OCI-LY7 (cell line): ENCODE measurements at regions not wholly inside any gene's neighbourhood (a gene's known extent, or its start where the extent isn't known, plus 50 kb on each side); places are given as distances from the start of the nearest gene placed in this dataset.
A peak's percentile ranks its signal among the peaks of the same experiment; 100 is the strongest.

Experiments
- BruUV-seq: library from RNA; stranded (reverse); fragments of 400-500 nt; replicated peaks from 2 replicates; lab custom pipeline; 2021; lab: Mats Ljungman, UMichigan
- CTCF ChIA-PET: fragments of 300-600 bp; sonication (Branson Sonifier 250); formaldehyde crosslinking; loops from one replicate; lab custom pipeline; 2022; ENCODE audit warnings: antibody characterized with exemption; ENCODE audit not compliant: unreplicated experiment; lab: Charles Lee
- POLR2A ChIA-PET: fragments of 300-600 bp; sonication (Branson Sonifier 250); formaldehyde crosslinking; loops from one replicate; lab custom pipeline; 2022; ENCODE audit warnings: antibody characterized with exemption; lab: Charles Lee
- DNase-seq: peaks from one replicate; pipeline ENCODE4 v3.0.0-alpha.2; 2015; ENCODE audit warnings: low spot score
- H2AFZ ChIP-seq: fragments of 200-600 bp; sonication (generic), shearing (Covaris generic); 2 replicates; pipeline ENCODE4 v1.6.1; 2014; ENCODE audit warnings: mild to moderate bottlenecking, antibody characterized with exemption, low read length, moderate library complexity
- H3K27ac ChIP-seq: fragments of 200-600 bp; sonication (generic); 2 replicates; pipeline ENCODE4 v1.5.1; 2014; ENCODE audit warnings: mixed run types, low read depth, mild to moderate bottlenecking, moderate library complexity, low read length, inconsistent platforms; ENCODE audit not compliant: poor library complexity, severe bottlenecking
- H3K36me3 ChIP-seq: fragments of 200-600 bp; sonication (generic); 2 replicates; pipeline ENCODE4 v1.6.1; 2014; ENCODE audit warnings: mild to moderate bottlenecking, antibody characterized with exemption, low read length, moderate library complexity, mixed read lengths; ENCODE audit not compliant: insufficient read depth
- H3K4me1 ChIP-seq: fragments of 200-600 bp; sonication (generic); 2 replicates; pipeline ENCODE4 v1.5.1; 2014; ENCODE audit warnings: mild to moderate bottlenecking, low read length; ENCODE audit not compliant: insufficient read depth, poor library complexity, severe bottlenecking
- H3K4me2 ChIP-seq: fragments of 200-600 bp; sonication (generic); 2 replicates; pipeline ENCODE4 v1.6.1; 2014; ENCODE audit warnings: mild to moderate bottlenecking, low read length
- H3K4me3 ChIP-seq: fragments of 200-600 bp; sonication (generic); 2 replicates; pipeline ENCODE4 v1.5.1; 2014; ENCODE audit warnings: mild to moderate bottlenecking, low read depth, low read length; ENCODE audit not compliant: poor library complexity, severe bottlenecking
- H3K79me2 ChIP-seq: fragments of 200-600 bp; sonication (generic); 2 replicates; pipeline ENCODE4 v1.6.1; 2016; ENCODE audit warnings: low read depth, mild to moderate bottlenecking, low read length, moderate library complexity, mixed read lengths; ENCODE audit not compliant: insufficient read depth
- H3K9me2 ChIP-seq: fragments of 200-600 bp; sonication (generic); 2 replicates; pipeline ENCODE4 v1.6.1; 2016; ENCODE audit warnings: mild to moderate bottlenecking, low read length, mixed read lengths; ENCODE audit not compliant: insufficient read depth
- H3K9me3 ChIP-seq: fragments of 200-600 bp; sonication (generic); 2 replicates; pipeline ENCODE4 v1.6.1; 2014; ENCODE audit warnings: mild to moderate bottlenecking, mixed run types, low read length, mixed read lengths
- H4K20me1 ChIP-seq: fragments of 200-600 bp; sonication (generic); 2 replicates; pipeline ENCODE4 v1.6.1; 2014; ENCODE audit warnings: mild to moderate bottlenecking, antibody characterized with exemption, low read length, moderate library complexity, mixed read lengths; ENCODE audit not compliant: insufficient read depth
- CTCF ChIP-seq: fragments of 200-600 bp; sonication (generic); conservative IDR thresholded peaks from 2 replicates; pipeline ENCODE4 v1.5.1; 2014; ENCODE audit warnings: mild to moderate bottlenecking, antibody characterized with exemption, low read length, moderate library complexity, mixed read lengths
- EZH2phosphoT487 ChIP-seq: fragments of 200-600 bp; sonication (generic); IDR thresholded peaks from 2 replicates; pipeline ENCODE4 v1.6.1; 2018; ENCODE audit warnings: low read depth, borderline replicate concordance, mild to moderate bottlenecking, mixed run types, antibody characterized with exemption, low read length, moderate library complexity, mixed read lengths
- intact Hi-C: fragments of 100-400 bp; cut with micrococcal nuclease; formaldehyde crosslinking; loops from one replicate; pipeline ENCODE4 v1.10.0; 2022; ENCODE audit not compliant: unreplicated experiment

DNA sequence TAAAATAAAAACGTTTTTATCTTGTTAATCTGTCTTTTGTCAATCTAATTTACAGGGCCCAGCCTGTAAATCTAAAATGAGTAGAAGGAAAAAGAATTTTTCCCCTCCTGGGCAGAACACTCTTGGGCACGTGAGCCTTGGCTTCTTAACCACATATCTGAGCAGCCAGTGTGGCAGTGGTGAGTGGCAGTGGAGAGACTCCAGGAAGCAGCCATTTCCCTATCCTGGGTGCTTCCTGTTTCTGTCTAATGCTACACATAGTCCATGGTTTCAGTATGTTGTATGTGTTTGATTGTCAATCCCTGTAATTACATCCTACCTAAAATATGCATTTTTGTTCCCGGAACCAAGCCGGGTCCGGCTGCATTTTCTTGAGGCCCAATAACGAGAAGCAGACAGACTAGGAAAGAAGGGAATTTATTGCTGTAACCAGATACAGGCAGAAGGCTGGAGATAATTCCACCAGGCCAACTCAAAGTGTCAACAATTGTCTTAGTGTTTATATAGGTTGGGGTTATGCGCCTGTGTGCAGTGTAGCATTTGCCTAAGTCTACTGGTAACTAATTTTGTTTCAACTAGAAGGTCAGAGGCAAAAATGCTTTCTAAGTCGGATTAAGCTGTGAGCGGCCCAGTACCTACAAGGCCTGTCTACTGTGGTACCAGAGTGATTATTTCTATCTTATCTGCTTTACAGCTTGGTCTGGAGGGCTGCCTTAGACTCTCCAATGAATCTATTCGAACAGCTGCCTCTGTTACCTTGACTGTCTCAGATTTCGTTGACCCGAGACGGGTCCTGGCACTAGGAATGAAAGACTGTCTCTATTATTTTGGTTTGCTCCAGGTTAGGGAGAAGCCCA is 82.4 kb upstream of the RESF1 start:
- BruUV-seq = no TSS peak
- Histone ChIP-seq H2AFZ (peak overlapping the region; percentile 37; the same call in 1 of the 2 replicates), H3K27ac (peak overlapping the region; percentile 54), H3K4me3 (no peak overlapping the region), H3K9me3 (peaks cover 6% of the 10 kb centered on the region; the same call in 1 of the 2 replicates), H3K36me3 (peaks cover 31% of the 10 kb centered on the region), H3K9me2 (no peaks in the 10 kb centered on the region), H3K4me2 (peak overlapping the region; percentile 28), H3K4me1 (peaks cover 45% of the 10 kb centered on the region), H4K20me1 (no peaks in the 10 kb centered on the region), H3K79me2 (peaks cover 3% of the 10 kb centered on the region; the same call in 1 of the 2 replicates)
- POLR2A ChIA-PET = interaction anchor here (0.6 to 4.5 kb wide), 7 partner anchors 8 to 238 kb away, joined by 3 to 19 read pairs (median 9); no protein-coding TSS in a partner anchor
- CTCF ChIA-PET = no interaction called here
- intact Hi-C loops = no loop called here
- TF ChIP-seq CTCF = no peak
- no peak for TF ChIP-seq EZH2phosphoT487
- peak; percentile 59 for DNase-seq

- Histone ChIP-seq H3K27ac (peak overlapping the region; percentile 73), H3K36me3 (peaks cover 34% of the 10 kb centered on the region), H3K4me1 (peaks cover 45% of the 10 kb centered on the region), H3K4me2 (peak overlapping the region; percentile 69), H3K79me2 (no peaks in the 10 kb centered on the region; the same call in 1 of the 2 replicates), H3K9me3 (no peaks in the 10 kb centered on the region), H3K9me2 (no peaks in the 10 kb centered on the region), H3K4me3 (peak overlapping the region; percentile 18), H2AFZ (peak overlapping the region; percentile 82), H4K20me1 (no peaks in the 10 kb centered on the region)
- BruUV-seq = no TSS peak
- DNase-seq = no peak
- TF ChIP-seq CTCF (no peak), EZH2phosphoT487 (no peak)
- intact Hi-C loops = no loop called here
- POLR2A ChIA-PET = interaction anchor here (0.6 to 0.8 kb wide), 3 partner anchors 9 to 41 kb away, joined by 3 read pairs; no protein-coding TSS in a partner anchor
- CTCF ChIA-PET = no interaction called here
Measured at GRCh38 chr12:31875609-31875964, 83.6 kb upstream of the RESF1 start.
